GM18873 (cell line): ENCODE measurements at regions not wholly inside any gene's neighbourhood (a gene's known extent, or its start where the extent isn't known, plus 50 kb on each side); places are given as distances from the start of the nearest gene placed in this dataset.

Source experiments
- ATAC-seq: cut with Tn5 transposase; IDR thresholded peaks from one replicate; pipeline ENCODE4 v1.9.1; 2021; ENCODE audit warnings: mild to moderate bottlenecking, moderate library complexity, moderate number of reproducible peaks; ENCODE audit not compliant: unreplicated experiment, low FRiP score

GRCh38 chr10:131697476-131698128, 203.2 kb upstream of the PPP2R2D start:
- ATAC-seq, result no peak

- no peak for ATAC-seq
These were observed 202.6 kb upstream of the PPP2R2D start for GRCh38 chr10:131698232-131698631.

GRCh38 chr10:131698986-131699385, 201.8 kb upstream of the PPP2R2D start:
- ATAC-seq, result no peak

- ATAC-seq, result no peak
These were observed 200.8 kb upstream of the PPP2R2D start for GRCh38 chr10:131700032-131700431.

GRCh38 chr10:131700506-131700905, 200.3 kb upstream of the PPP2R2D start:
- no peak for ATAC-seq

GRCh38 chr10:131701131-131701947, 199.5 kb upstream of the PPP2R2D start:
- ATAC-seq, result no peak

GRCh38 chr10:131702531-131703356, 198.1 kb upstream of the PPP2R2D start:
- ATAC-seq, result no peak

- ATAC-seq, result no peak
These were observed 197.3 kb upstream of the PPP2R2D start for GRCh38 chr10:131703541-131703940.

- no peak for ATAC-seq
These were observed 196.9 kb upstream of the PPP2R2D start for GRCh38 chr10:131703941-131704340.

- no peak for ATAC-seq
These were observed 194.3 kb upstream of the PPP2R2D start for GRCh38 chr10:131706476-131706875.

GRCh38 chr10:131706952-131707351, 193.9 kb upstream of the PPP2R2D start:
- no peak for ATAC-seq

GRCh38 chr10:131708225-131708880, 192.5 kb upstream of the PPP2R2D start:
- ATAC-seq, result no peak

- no peak for ATAC-seq
These were observed 190.5 kb upstream of the PPP2R2D start for GRCh38 chr10:131710142-131710861.

GRCh38 chr10:131722121-131722520, 178.7 kb upstream of the PPP2R2D start:
- no peak for ATAC-seq

GRCh38 chr10:131722525-131723264, 178.1 kb upstream of the PPP2R2D start:
- no peak for ATAC-seq

- no peak for ATAC-seq
These were observed 177.3 kb upstream of the PPP2R2D start for GRCh38 chr10:131723297-131724168.

GRCh38 chr10:131724169-131724545, 176.7 kb upstream of the PPP2R2D start:
- no peak for ATAC-seq

- ATAC-seq, result no peak
These were observed 175.8 kb upstream of the PPP2R2D start for GRCh38 chr10:131724891-131725580.
